CD4-positive, alpha-beta memory T cell (primary cell): ENCODE measurements at regions not wholly inside any gene's neighbourhood (a gene's known extent, or its start where the extent isn't known, plus 50 kb on each side); places are given as distances from the start of the nearest gene placed in this dataset.

Experiments used
- CTCF ChIA-PET: fragments of 350-600 bp; sonication (Branson Sonifier 250); formaldehyde crosslinking; loops from one replicate; lab custom pipeline; 2021; ENCODE audit warnings: inconsistent platforms; ENCODE audit not compliant: partially characterized antibody; lab: Charles Lee
- POLR2A ChIA-PET: fragments of 350-600 bp; sonication (Branson Sonifier 250); formaldehyde crosslinking; loops from one replicate; lab custom pipeline; 2021; ENCODE audit not compliant: partially characterized antibody; lab: Charles Lee
- DNase-seq, 5 donors: peaks; one replicate each; pipeline versions ENCODE4 v3.0.0 to v3.0.0-alpha.2; 2020 to 2022; ENCODE audit warnings: mixed read lengths in 1 of 5
- H3K27ac ChIP-seq: one replicate; pipeline ENCODE4 v1.7.0; 2013; ENCODE audit warnings: low read depth, low read length
- H3K27me3 ChIP-seq: 2 replicates; pipeline ENCODE4 v1.7.0; 2013; ENCODE audit warnings: mild to moderate bottlenecking, low read length, moderate library complexity; ENCODE audit not compliant: insufficient read depth
- H3K36me3 ChIP-seq: 2 replicates; pipeline ENCODE4 v1.7.0; 2013; ENCODE audit warnings: mild to moderate bottlenecking, low read length, moderate library complexity; ENCODE audit not compliant: insufficient read depth
- H3K4me1 ChIP-seq: 2 replicates; pipeline ENCODE4 v1.7.0; 2013; ENCODE audit warnings: mild to moderate bottlenecking, low read length, moderate library complexity; ENCODE audit not compliant: insufficient read depth
- H3K4me3 ChIP-seq, 2 donors: one replicate each; pipeline ENCODE4 v1.7.0; 2013; ENCODE audit warnings: low read length in 2 of 2, mild to moderate bottlenecking in 1 of 2
- H3K9me3 ChIP-seq, 2 donors: one replicate each; pipeline ENCODE4 v1.7.0; 2013; ENCODE audit warnings: low read length in 2 of 2, control low read depth in 1 of 2; ENCODE audit not compliant: control insufficient read depth in 1 of 2
- H3K27ac Mint-ChIP-seq, 7 donors: one replicate each; pipeline ENCODE4 v1.8.0; 2020 to 2021; ENCODE audit warnings: mixed read lengths in 7 of 7, mild to moderate bottlenecking in 6 of 7, inconsistent platforms in 3 of 7, moderate library complexity in 3 of 7
- H3K27me3 Mint-ChIP-seq, 2 donors: one replicate each; pipeline ENCODE4 v1.8.0; 2020 to 2021; ENCODE audit warnings: mixed read lengths in 2 of 2
- H3K36me3 Mint-ChIP-seq, 2 donors: one replicate each; pipeline ENCODE4 v1.8.0; 2020 to 2021; ENCODE audit warnings: mixed read lengths in 2 of 2, inconsistent platforms in 1 of 2, mild to moderate bottlenecking in 1 of 2
- H3K4me1 Mint-ChIP-seq, 4 donors: one replicate each; pipeline ENCODE4 v1.8.0; 2020 to 2021; ENCODE audit warnings: mixed read lengths in 4 of 4, mild to moderate bottlenecking in 1 of 4
- H3K4me3 Mint-ChIP-seq, 8 donors: one replicate each; pipeline ENCODE4 v1.8.0; 2020 to 2021; ENCODE audit warnings: mixed read lengths in 8 of 8, mild to moderate bottlenecking in 7 of 8, moderate library complexity in 6 of 8, inconsistent platforms in 3 of 8
- H3K9me3 Mint-ChIP-seq, 8 donors: one replicate each; pipeline ENCODE4 v1.8.0; 2020 to 2021; ENCODE audit warnings: mixed read lengths in 8 of 8, mild to moderate bottlenecking in 5 of 8, inconsistent platforms in 3 of 8, moderate library complexity in 1 of 8
- intact Hi-C: fragments of 100-400 bp; cut with micrococcal nuclease; formaldehyde crosslinking; loops from one replicate; pipeline ENCODE4 v1.15.1; 2023

DNA sequence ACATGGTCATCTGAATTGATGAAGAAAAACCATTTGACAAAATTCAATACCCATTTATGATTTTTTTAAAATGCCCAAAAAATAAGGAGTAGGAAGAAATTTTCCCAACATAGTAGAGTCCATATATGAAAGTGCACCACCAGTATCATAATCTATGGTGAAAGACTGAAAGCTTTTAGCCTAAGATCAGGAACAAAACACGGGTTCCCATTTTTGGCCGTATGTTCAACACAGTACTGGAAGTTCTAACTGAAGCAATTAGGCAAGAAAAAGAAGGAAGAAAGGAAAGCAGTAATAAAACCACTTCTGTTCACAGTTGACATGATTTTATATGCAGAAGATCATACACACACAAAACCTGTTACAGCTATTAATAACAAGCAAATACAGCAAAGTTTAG is 227.8 kb upstream of the RAB4A start:
- no peak overlapping the region for H3K27ac ChIP-seq
- H3K36me3 Mint-ChIP-seq = peaks cover 0 to 4% of the 10 kb centered on the region in 2 donors
- H3K27me3 ChIP-seq = no peaks in the 10 kb centered on the region
- ChIA-PET POLR2A (no interaction called here), CTCF (no interaction called here)
- H3K4me1 ChIP-seq = peaks cover 8% of the 10 kb centered on the region
- DNase-seq = no peak
- peaks cover 0 to 5% (median 0%) of the 10 kb centered on the region in 8 donors for H3K9me3 Mint-ChIP-seq
- H3K36me3 ChIP-seq = no peaks in the 10 kb centered on the region
- H3K27me3 Mint-ChIP-seq = peaks cover 0 to 8% of the 10 kb centered on the region in 2 donors
- no peak overlapping the region for H3K4me3 ChIP-seq
- no peaks in the 10 kb centered on the region for H3K9me3 ChIP-seq
- H3K4me1 Mint-ChIP-seq = peaks cover 9 to 24% (median 12%) of the 10 kb centered on the region in 4 donors
- no peak overlapping the region for H3K27ac Mint-ChIP-seq
- H3K4me3 Mint-ChIP-seq = no peak overlapping the region
- intact Hi-C loops = no loop called here

DNA sequence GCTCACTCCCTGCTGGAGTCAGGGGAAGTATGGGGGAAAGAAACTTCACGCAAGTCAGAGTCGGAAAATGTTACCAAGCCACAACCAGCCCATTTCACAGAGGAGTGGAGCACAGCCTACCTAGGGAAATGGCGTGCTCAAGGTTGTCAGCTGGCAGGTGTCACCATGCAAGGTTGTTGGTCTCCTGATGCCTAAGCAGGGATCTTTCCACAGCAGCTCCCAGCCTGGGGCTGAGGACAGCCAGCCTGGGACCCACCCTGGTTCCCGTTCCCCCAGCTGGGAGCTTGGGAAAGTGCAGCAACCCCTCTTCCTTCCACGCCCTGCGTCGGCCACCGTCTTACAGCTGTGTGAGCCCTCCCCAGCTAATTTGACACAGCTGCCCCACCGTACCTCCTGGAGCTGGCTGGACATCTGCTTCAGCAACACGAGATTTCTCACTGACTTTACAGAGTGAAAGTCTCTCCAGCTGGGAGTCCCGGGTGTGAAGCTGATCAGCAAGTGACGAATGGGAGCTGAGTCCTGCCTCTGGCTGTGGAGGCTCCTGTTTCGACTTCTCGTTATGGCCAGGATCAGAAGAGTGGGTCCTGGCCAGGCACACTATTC is 224.6 kb upstream of the RAB4A start:
- ChIA-PET POLR2A (interaction anchor here (1.3 kb wide), 1 partner anchor 11 kb away, joined by 6 read pairs; no protein-coding TSS in a partner anchor), CTCF (no interaction called here)
- Mint-ChIP-seq H3K27ac (no peak overlapping the region), H3K9me3 (peaks cover 0 to 2% (median 0%) of the 10 kb centered on the region in 8 donors), H3K36me3 (peaks cover 0 to under 1% of the 10 kb centered on the region in 2 donors), H3K4me3 (no peak overlapping the region), H3K27me3 (peaks cover 0 to 2% of the 10 kb centered on the region in 2 donors), H3K4me1 (peaks cover 7 to 29% (median 15%) of the 10 kb centered on the region in 4 donors)
- H3K27ac ChIP-seq = no peak overlapping the region
- no peaks in the 10 kb centered on the region for H3K27me3 ChIP-seq
- DNase-seq = no peak
- H3K4me1 ChIP-seq = peaks cover 4% of the 10 kb centered on the region
- no peak overlapping the region for H3K4me3 ChIP-seq
- no peaks in the 10 kb centered on the region for H3K9me3 ChIP-seq
- no peaks in the 10 kb centered on the region for H3K36me3 ChIP-seq
- intact Hi-C loops = no loop called here

DNA sequence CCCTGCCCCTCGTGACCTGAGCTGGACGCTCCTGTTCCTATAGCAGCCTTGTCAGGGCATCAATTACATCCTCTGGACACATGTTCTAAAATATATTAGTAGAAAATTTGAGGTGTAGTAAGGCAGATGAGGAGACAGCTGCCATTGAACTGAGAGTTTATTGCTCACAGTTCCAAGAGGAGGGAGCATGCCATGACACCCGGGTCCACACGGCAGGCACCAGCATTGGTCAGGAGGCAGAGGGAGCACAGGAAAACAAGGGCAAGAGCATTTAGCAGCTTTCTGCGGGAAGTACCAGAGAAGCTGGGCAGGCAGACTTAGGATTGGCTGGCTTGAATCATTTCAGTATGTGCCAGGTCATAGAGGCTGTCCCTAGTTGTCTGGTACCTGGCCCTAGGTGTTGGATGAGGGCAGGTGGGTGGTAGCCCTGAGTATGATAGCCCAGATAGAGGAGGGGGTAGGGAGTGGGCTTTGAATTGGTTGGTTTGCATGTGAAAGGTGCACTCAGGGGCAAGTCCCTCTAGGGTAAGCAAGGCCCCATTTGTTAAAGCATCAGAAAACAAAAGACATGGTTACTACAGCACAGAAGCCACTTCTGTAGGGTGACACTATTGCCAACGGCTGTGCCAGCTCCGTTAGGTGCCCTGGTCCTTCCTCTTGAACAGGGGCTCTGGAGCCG is 223.6 kb upstream of the RAB4A start:
- ChIA-PET POLR2A (interaction anchor here (1.3 to 1.8 kb wide), 2 partner anchors 11 to 12 kb away, joined by 6 to 7 read pairs; no protein-coding TSS in a partner anchor), CTCF (interaction anchor here (0.8 kb wide), 1 partner anchor 12 kb away, joined by 4 read pairs; no protein-coding TSS in a partner anchor)
- Mint-ChIP-seq H3K36me3 (peaks cover 0 to 3% of the 10 kb centered on the region in 2 donors), H3K27me3 (peaks cover 0 to 2% of the 10 kb centered on the region in 2 donors), H3K4me1 (peaks cover 12 to 35% (median 19%) of the 10 kb centered on the region in 4 donors), H3K4me3 (peak overlapping the region in 1 of 8 donors; percentile 21), H3K9me3 (peaks cover 0 to 2% (median 0%) of the 10 kb centered on the region in 8 donors), H3K27ac (no peak overlapping the region)
- intact Hi-C loops = no loop called here
- H3K4me1 ChIP-seq = peaks cover 5% of the 10 kb centered on the region
- no peak for DNase-seq
- H3K4me3 ChIP-seq = no peak overlapping the region
- H3K36me3 ChIP-seq = no peaks in the 10 kb centered on the region
- H3K27ac ChIP-seq = no peak overlapping the region
- no peaks in the 10 kb centered on the region for H3K9me3 ChIP-seq
- H3K27me3 ChIP-seq = no peaks in the 10 kb centered on the region

DNA sequence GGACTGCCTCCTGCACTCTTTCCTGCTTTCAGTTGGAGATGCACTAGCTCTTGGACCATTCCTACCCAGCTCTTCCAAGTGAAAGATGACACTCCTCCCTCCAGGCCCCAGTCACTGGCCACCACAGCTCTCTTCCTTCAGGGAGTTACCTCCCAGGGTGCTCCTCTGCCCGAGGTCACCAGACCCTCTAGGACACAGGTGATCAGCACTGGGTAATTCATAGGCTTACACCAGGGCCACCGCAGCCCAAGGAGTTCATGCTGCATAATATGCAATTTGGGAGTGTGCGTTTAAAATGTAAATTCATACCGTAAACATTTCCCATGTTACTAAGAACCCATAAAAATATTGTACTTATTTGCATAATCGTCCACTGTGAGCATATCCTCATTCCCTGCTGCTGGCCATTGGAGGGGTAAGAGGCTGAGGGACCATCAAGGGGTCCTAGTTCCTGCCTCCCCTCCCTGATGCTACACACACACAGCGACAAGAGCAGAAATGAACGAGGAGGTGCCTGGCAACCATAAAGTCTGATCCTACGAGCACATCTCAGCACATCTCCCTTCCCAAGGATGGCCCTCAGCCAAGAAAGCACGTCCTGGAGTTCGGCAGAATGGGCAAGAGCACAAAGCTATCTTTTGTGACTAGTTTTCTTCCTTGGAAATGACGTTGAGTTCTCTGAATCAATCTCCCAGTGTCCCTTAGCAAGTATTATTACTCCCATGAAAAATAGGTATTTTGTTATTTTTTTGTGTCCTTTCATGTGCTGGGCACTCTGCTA is 222.9 kb upstream of the RAB4A start:
- Mint-ChIP-seq H3K4me3 (peak overlapping the region in 1 of 8 donors; percentile 35), H3K9me3 (peaks cover 0 to 2% (median 0%) of the 10 kb centered on the region in 8 donors), H3K36me3 (peaks cover 0 to 3% of the 10 kb centered on the region in 2 donors), H3K27me3 (peaks cover 0 to 2% of the 10 kb centered on the region in 2 donors), H3K4me1 (peaks cover 12 to 33% (median 19%) of the 10 kb centered on the region in 4 donors), H3K27ac (no peak overlapping the region)
- H3K27ac ChIP-seq = no peak overlapping the region
- no peaks in the 10 kb centered on the region for H3K36me3 ChIP-seq
- intact Hi-C loops = no loop called here
- POLR2A ChIA-PET = interaction anchor here (1.3 to 1.8 kb wide), 2 partner anchors 10 to 12 kb away, joined by 6 to 7 read pairs; no protein-coding TSS in a partner anchor
- CTCF ChIA-PET = interaction anchor here (0.8 kb wide), 1 partner anchor 13 kb away, joined by 4 read pairs; no protein-coding TSS in a partner anchor
- DNase-seq = no peak
- H3K4me3 ChIP-seq = no peak overlapping the region
- H3K9me3 ChIP-seq = no peaks in the 10 kb centered on the region
- no peaks in the 10 kb centered on the region for H3K27me3 ChIP-seq
- peaks cover 5% of the 10 kb centered on the region for H3K4me1 ChIP-seq

DNA sequence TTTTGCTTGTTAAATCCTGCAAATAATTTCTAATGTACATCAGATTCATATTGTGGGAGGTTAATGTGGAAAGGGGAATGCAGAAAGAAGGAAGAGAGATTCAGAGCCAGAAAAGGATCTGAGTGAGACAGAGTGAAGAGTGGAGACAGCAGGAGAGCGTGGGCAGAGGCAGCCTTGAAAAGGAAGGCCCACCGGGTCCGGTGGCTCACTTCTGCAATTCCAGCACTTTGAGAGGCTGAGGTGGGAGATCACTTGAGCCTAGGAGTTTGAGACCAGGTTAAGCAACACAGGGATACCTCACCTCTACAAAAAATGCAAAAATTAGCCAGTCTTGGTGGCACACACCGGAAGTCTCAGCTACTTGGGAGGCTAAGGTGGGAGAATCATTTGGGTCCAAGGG is 222.0 kb upstream of the RAB4A start:
- Mint-ChIP-seq H3K9me3 (peaks cover 0 to 2% (median 0%) of the 10 kb centered on the region in 8 donors), H3K27ac (peak overlapping the region in 1 of 7 donors; percentile 38), H3K36me3 (peaks cover 0 to 3% of the 10 kb centered on the region in 2 donors), H3K4me3 (peak overlapping the region in 1 of 8 donors; percentile 51), H3K27me3 (peaks cover 0 to 2% of the 10 kb centered on the region in 2 donors), H3K4me1 (peaks cover 12 to 28% (median 21%) of the 10 kb centered on the region in 4 donors)
- Histone ChIP-seq H3K27ac (no peak overlapping the region), H3K4me1 (peaks cover 5% of the 10 kb centered on the region), H3K27me3 (no peaks in the 10 kb centered on the region), H3K9me3 (no peaks in the 10 kb centered on the region), H3K36me3 (no peaks in the 10 kb centered on the region), H3K4me3 (no peak overlapping the region)
- intact Hi-C loops = no loop called here
- ChIA-PET CTCF (no interaction called here), POLR2A (interaction anchor here (1.8 kb wide), 1 partner anchor 9 kb away, joined by 7 read pairs; no protein-coding TSS in a partner anchor)
- DNase-seq = no peak

DNA sequence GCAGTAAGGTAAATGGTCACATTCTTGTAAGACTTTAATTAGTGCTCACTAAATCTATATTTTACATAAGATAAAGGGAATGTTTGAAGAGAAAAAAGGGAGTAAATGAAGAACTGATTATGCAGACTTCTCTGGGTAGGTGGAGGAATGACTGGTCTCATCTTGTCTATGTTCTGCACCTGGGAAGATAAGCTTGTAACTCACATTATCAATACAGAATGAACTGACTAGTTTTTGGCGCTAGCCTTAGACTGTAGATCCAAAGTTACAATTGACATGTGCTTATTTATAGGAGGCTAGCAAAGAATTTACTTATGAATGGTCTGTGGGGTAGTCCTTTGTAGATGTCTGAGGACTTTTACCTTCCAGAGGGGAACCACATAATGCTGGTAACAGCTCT is 214.9 kb upstream of the RAB4A start:
- H3K27ac ChIP-seq = no peak overlapping the region
- DNase-seq = no peak
- H3K27me3 ChIP-seq = no peaks in the 10 kb centered on the region
- CTCF ChIA-PET = interaction anchor here (0.7 to 1.6 kb wide), 3 partner anchors 22 to 73 kb away, joined by 3 read pairs; no protein-coding TSS in a partner anchor
- Mint-ChIP-seq H3K36me3 (peaks cover 0 to 3% of the 10 kb centered on the region in 2 donors), H3K27ac (peak overlapping the region in 2 of 7 donors; percentile 9 to 13), H3K9me3 (no peaks in the 10 kb centered on the region), H3K27me3 (no peaks in the 10 kb centered on the region), H3K4me1 (peaks cover 46 to 72% (median 56%) of the 10 kb centered on the region in 4 donors), H3K4me3 (no peak overlapping the region)
- peaks cover 53% of the 10 kb centered on the region for H3K4me1 ChIP-seq
- intact Hi-C loops = loop anchor here (5.0 kb wide), 1 partner anchor 319 kb away; the partner anchor contains the start of gene RHOU
- POLR2A ChIA-PET = no interaction called here
- H3K9me3 ChIP-seq = no peaks in the 10 kb centered on the region
- H3K4me3 ChIP-seq = no peak overlapping the region
- H3K36me3 ChIP-seq = no peaks in the 10 kb centered on the region
